ENCODE measurements at regions not wholly inside any gene's neighbourhood (a gene's known extent, or its start where the extent isn't known, plus 50 kb on each side); places are given as distances from the start of the nearest gene placed in this dataset.

GRCh38 chr5:4704951-4705350 lies 435.2 kb upstream of the ADAMTS16 start:
- Histone ChIP-seq H3K27me3 (no peaks in the 10 kb centered on the region), H3K9me3 (no peaks in the 10 kb centered on the region), H3K27ac (no peak overlapping the region), H3K4me3 (no peak overlapping the region), H3K4me1 (no peaks in the 10 kb centered on the region), H3K36me3 (no peaks in the 10 kb centered on the region)
- no peak for TF ChIP-seq POLR2A (IDR thresholded peaks at IDR 0.05)
- TF ChIP-seq CTCF (IDR thresholded peaks at IDR 0.05): no peak
- WGBS (ENCODE audit: insufficient coverage, low coverage, low lambda C conversion rate, missing lambda C conversion rate): 75% methylated on average over 3 of the region's 3 CpGs
- intact Hi-C loops (cut with DNase I): no loop called here
- DNase-seq (no peak), ATAC-seq (no peak)

GRCh38 chr5:4716781-4717180 lies 423.3 kb upstream of the ADAMTS16 start:
- Histone ChIP-seq H3K4me3 (no peak overlapping the region), H3K4me1 (no peaks in the 10 kb centered on the region), H3K9me3 (no peaks in the 10 kb centered on the region), H3K36me3 (no peaks in the 10 kb centered on the region), H3K27me3 (no peaks in the 10 kb centered on the region), H3K27ac (no peak overlapping the region)
- DNase-seq: no peak
- intact Hi-C loops (cut with DNase I): no loop called here
- WGBS (ENCODE audit: insufficient coverage, low coverage, low lambda C conversion rate, missing lambda C conversion rate): 20% methylated on average over 4 of the region's 4 CpGs
- TF ChIP-seq CTCF (IDR thresholded peaks at IDR 0.05): no peak
- no peak for TF ChIP-seq POLR2A (IDR thresholded peaks at IDR 0.05)
- no peak for ATAC-seq

GRCh38 chr5:4717446-4717845 lies 422.7 kb upstream of the ADAMTS16 start:
- Histone ChIP-seq H3K4me1 (no peaks in the 10 kb centered on the region), H3K36me3 (no peaks in the 10 kb centered on the region), H3K27me3 (no peaks in the 10 kb centered on the region), H3K4me3 (no peak overlapping the region), H3K27ac (no peak overlapping the region), H3K9me3 (no peaks in the 10 kb centered on the region)
- TF ChIP-seq POLR2A (IDR thresholded peaks at IDR 0.05): no peak
- 4% methylated on average over 1 of the region's 1 CpG for WGBS (ENCODE audit: insufficient coverage, low coverage, low lambda C conversion rate, missing lambda C conversion rate)
- DNase-seq (no peak), ATAC-seq (no peak)
- intact Hi-C loops (cut with DNase I): no loop called here

- 52% methylated on average over 6 of the region's 6 CpGs for WGBS (ENCODE audit: insufficient coverage, low coverage, low lambda C conversion rate, missing lambda C conversion rate)
- no peaks in the 10 kb centered on the region for H3K4me1 ChIP-seq
- ATAC-seq: no peak
Observed at GRCh38 chr5:4720831-4721230, 419.3 kb upstream of the ADAMTS16 start.

GRCh38 chr5:4722886-4723285 lies 417.2 kb upstream of the ADAMTS16 start:
- 48% methylated on average over 2 of the region's 2 CpGs for WGBS (ENCODE audit: insufficient coverage, low coverage, low lambda C conversion rate, missing lambda C conversion rate)

More at GRCh38 chr5:4720831-4721230, 419.3 kb upstream of the ADAMTS16 start:
- no peaks in the 10 kb centered on the region for H3K36me3 ChIP-seq
- H3K27me3 ChIP-seq: no peaks in the 10 kb centered on the region
- intact Hi-C loops (cut with DNase I): no loop called here
- H3K9me3 ChIP-seq: no peaks in the 10 kb centered on the region
- H3K4me3 ChIP-seq: no peak overlapping the region
- no peak for DNase-seq
- TF ChIP-seq CTCF (IDR thresholded peaks at IDR 0.05) (no peak), POLR2A (IDR thresholded peaks at IDR 0.05) (no peak)
- H3K27ac ChIP-seq: no peak overlapping the region

More at GRCh38 chr5:4722886-4723285, 417.2 kb upstream of the ADAMTS16 start:
- Histone ChIP-seq H3K9me3 (no peaks in the 10 kb centered on the region), H3K36me3 (no peaks in the 10 kb centered on the region), H3K27me3 (no peaks in the 10 kb centered on the region), H3K27ac (no peak overlapping the region), H3K4me1 (no peaks in the 10 kb centered on the region), H3K4me3 (no peak overlapping the region)
- ATAC-seq: no peak
- intact Hi-C loops (cut with DNase I): no loop called here
- DNase-seq: no peak
- TF ChIP-seq POLR2A (IDR thresholded peaks at IDR 0.05) (no peak), CTCF (IDR thresholded peaks at IDR 0.05) (no peak)
